Fibroblast of lung (primary cell): ENCODE measurements at regions not wholly inside any gene's neighbourhood (a gene's known extent, or its start where the extent isn't known, plus 50 kb on each side); places are given as distances from the start of the nearest gene placed in this dataset.

Experiments used
- DNase-seq, 2 donors: peaks; one replicate each; pipeline versions ENCODE4 v3.0.0 to v3.0.0-alpha.2; 2010; ENCODE audit warnings: low read depth in 2 of 2
- H2AFZ ChIP-seq: 2 replicates; pipeline ENCODE4 v1.5.1; 2012; ENCODE audit warnings: low read length, control low read depth, inconsistent platforms
- H3K27ac ChIP-seq: 2 replicates; pipeline ENCODE4 v1.5.1; 2011; ENCODE audit warnings: low read length, control low read depth; ENCODE audit not compliant: insufficient read depth
- H3K27me3 ChIP-seq: 2 replicates; pipeline ENCODE4 v1.5.1; 2011; ENCODE audit warnings: mild to moderate bottlenecking, low read length; ENCODE audit not compliant: control insufficient read depth, insufficient read depth
- H3K36me3 ChIP-seq: 2 replicates; pipeline ENCODE4 v1.5.1; 2011; ENCODE audit warnings: low read length; ENCODE audit not compliant: control insufficient read depth, insufficient read depth
- H3K4me1 ChIP-seq: 2 replicates; pipeline ENCODE4 v1.5.1; 2011; ENCODE audit warnings: low read length; ENCODE audit not compliant: control insufficient read depth, insufficient read depth; ENCODE audit errors: extremely low read depth
- H3K4me2 ChIP-seq: 2 replicates; pipeline ENCODE4 v1.5.1; 2011; ENCODE audit warnings: low read length, control low read depth; ENCODE audit not compliant: insufficient read depth; ENCODE audit errors: extremely low read depth
- H3K4me3 ChIP-seq, 4 experiments: fragments of 200-600 bp in 1 of 4; sonication (generic) in 1 of 4; replicated peaks in 1 of 4; 2 replicates each; pipeline ENCODE4 v1.5.1; 2011 to 2016; ENCODE audit warnings: low read length in 4 of 4, low read depth in 3 of 4, mild to moderate bottlenecking in 3 of 4, control low read depth in 2 of 4, inconsistent platforms in 1 of 4, mixed read lengths in 1 of 4; ENCODE audit not compliant: insufficient read depth in 1 of 4; ENCODE audit errors: control extremely low read depth in 1 of 4
- H3K79me2 ChIP-seq: 2 replicates; pipeline ENCODE4 v1.5.1; 2012; ENCODE audit warnings: mild to moderate bottlenecking, low read length, inconsistent platforms; ENCODE audit not compliant: control insufficient read depth, insufficient read depth
- H3K9ac ChIP-seq: 2 replicates; pipeline ENCODE4 v1.5.1; 2011; ENCODE audit warnings: mild to moderate bottlenecking, low read length, control low read depth; ENCODE audit not compliant: insufficient read depth
- H3K9me3 ChIP-seq: 2 replicates; pipeline ENCODE4 v1.5.1; 2012; ENCODE audit warnings: low read depth, low read length; ENCODE audit not compliant: control insufficient read depth, insufficient read depth
- H4K20me1 ChIP-seq: 2 replicates; pipeline ENCODE4 v1.5.1; 2011; ENCODE audit warnings: low read length; ENCODE audit not compliant: control insufficient read depth, insufficient read depth; ENCODE audit errors: extremely low read depth
- EZH2 ChIP-seq: IDR thresholded peaks from 2 replicates; pipeline ENCODE4 v1.5.1; 2012; ENCODE audit warnings: low read length, control low read depth, mild to moderate bottlenecking; ENCODE audit errors: missing control alignments
- TF ChIP-seq, protein P1 (sequence below), 2 donors: IDR thresholded peaks in 1 of 2; conservative IDR thresholded peaks in 1 of 2; 1 replicate in 1 of 2; 2 replicates in 1 of 2; pipeline ENCODE4 v1.5.1; 2011 to 2012; ENCODE audit warnings: low read length in 2 of 2, control low read depth in 1 of 2, inconsistent platforms in 1 of 2, low read depth in 1 of 2, mild to moderate bottlenecking in 1 of 2

DNA sequence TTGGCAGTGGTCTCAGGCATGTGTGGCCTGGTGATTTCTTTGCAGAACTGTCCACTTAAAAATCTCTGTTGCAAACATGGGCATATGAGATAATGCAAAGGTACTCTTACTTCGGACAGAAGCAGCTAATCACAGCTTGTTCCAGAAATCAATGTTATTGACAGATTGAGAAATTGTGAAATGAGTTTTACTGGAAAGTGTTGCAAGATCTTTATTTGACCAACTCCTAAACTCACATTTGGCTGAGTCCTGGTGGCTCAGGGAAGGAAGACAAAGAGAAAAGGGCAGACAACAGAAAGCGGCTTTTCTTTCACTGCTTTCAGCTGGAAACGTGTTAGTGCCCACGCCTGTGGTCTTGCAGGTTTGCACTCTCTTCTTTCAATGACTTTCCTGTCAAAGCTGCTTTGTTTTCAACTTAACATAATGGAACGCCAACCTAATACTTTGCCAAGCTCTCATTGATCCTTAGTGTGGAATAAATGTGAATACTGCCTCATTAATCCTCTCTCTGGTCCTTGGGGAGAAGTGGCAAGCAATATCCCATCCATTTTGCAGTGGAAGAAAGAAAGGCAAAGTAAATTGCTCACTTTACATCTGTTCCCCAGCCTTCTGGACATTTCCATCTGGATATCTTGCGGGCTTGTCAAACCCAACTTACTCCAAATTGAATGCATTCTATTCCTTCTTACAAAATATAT is 586.4 kb downstream of the LRRC70 start:
- no peak for DNase-seq
- H3K27me3 ChIP-seq: no peaks in the 10 kb centered on the region
- no peak for TF ChIP-seq EZH2
- TF ChIP-seq, protein P1, sequence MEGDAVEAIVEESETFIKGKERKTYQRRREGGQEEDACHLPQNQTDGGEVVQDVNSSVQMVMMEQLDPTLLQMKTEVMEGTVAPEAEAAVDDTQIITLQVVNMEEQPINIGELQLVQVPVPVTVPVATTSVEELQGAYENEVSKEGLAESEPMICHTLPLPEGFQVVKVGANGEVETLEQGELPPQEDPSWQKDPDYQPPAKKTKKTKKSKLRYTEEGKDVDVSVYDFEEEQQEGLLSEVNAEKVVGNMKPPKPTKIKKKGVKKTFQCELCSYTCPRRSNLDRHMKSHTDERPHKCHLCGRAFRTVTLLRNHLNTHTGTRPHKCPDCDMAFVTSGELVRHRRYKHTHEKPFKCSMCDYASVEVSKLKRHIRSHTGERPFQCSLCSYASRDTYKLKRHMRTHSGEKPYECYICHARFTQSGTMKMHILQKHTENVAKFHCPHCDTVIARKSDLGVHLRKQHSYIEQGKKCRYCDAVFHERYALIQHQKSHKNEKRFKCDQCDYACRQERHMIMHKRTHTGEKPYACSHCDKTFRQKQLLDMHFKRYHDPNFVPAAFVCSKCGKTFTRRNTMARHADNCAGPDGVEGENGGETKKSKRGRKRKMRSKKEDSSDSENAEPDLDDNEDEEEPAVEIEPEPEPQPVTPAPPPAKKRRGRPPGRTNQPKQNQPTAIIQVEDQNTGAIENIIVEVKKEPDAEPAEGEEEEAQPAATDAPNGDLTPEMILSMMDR (conservative IDR thresholded peaks at IDR 0.05 in 1 of 2, IDR thresholded peaks at IDR 0.05 in 1 of 2; ENCODE audit: low read depth in 1 of 2, low read length in 2 of 2): no peak
- no peaks in the 10 kb centered on the region for H3K36me3 ChIP-seq
- H3K9ac ChIP-seq: no peak overlapping the region
- H3K4me1 ChIP-seq: no peaks in the 10 kb centered on the region
- no peak overlapping the region for H3K27ac ChIP-seq
- H2AFZ ChIP-seq: no peak overlapping the region
- no peak overlapping the region for H3K4me3 ChIP-seq
- no peaks in the 10 kb centered on the region for H4K20me1 ChIP-seq
- no peak overlapping the region for H3K4me2 ChIP-seq
- H3K9me3 ChIP-seq: no peaks in the 10 kb centered on the region
- H3K79me2 ChIP-seq: no peaks in the 10 kb centered on the region

DNA sequence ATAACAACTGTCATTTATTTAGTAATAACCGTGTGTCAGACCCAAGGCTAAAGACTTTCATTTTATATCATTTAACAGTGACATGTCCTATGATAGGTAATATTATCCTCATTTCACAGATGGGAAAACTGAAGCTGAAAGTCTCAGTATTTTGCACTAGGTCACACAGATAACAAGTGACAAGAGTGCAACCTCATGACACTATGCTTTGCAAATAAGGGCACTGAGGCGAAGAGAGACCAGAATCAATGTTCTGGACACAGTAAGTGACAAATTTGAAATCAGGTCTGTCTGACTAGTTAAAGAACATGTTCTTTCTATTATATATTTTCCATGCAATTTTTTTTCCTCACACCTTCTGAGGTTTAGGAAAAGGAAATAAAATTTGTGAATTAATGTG is 585.7 kb downstream of the LRRC70 start:
- Histone ChIP-seq H3K4me3 (no peak overlapping the region), H3K27me3 (no peaks in the 10 kb centered on the region), H4K20me1 (no peaks in the 10 kb centered on the region), H3K4me1 (no peaks in the 10 kb centered on the region), H3K27ac (no peak overlapping the region), H3K79me2 (no peaks in the 10 kb centered on the region), H3K9ac (no peak overlapping the region), H2AFZ (no peak overlapping the region), H3K36me3 (no peaks in the 10 kb centered on the region), H3K4me2 (no peak overlapping the region), H3K9me3 (no peaks in the 10 kb centered on the region)
- TF ChIP-seq, protein P1 (conservative IDR thresholded peaks at IDR 0.05 in 1 of 2, IDR thresholded peaks at IDR 0.05 in 1 of 2; ENCODE audit: low read depth in 1 of 2, low read length in 2 of 2): no peak
- no peak for TF ChIP-seq EZH2
- DNase-seq: no peak

DNA sequence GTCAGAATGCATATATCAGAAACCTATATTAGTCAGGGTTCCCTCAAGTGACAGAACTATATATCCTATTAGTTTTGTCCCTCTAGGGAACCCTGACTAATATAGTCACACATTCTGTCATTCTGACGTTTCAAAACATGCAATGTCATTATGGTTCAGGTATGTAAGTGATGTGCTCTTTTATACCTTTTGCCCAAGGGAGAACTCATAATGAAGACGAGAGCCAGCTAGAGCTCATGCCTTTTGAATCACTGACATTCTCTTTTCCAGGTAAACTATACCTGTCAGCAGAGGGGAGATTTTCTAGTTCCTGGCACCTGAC is 576.7 kb downstream of the LRRC70 start:
- no peak overlapping the region for H3K27ac ChIP-seq
- no peak overlapping the region for H3K4me3 ChIP-seq
- no peaks in the 10 kb centered on the region for H3K27me3 ChIP-seq
- no peak overlapping the region for H2AFZ ChIP-seq
- no peaks in the 10 kb centered on the region for H3K36me3 ChIP-seq
- H3K4me1 ChIP-seq: no peaks in the 10 kb centered on the region
- H4K20me1 ChIP-seq: no peaks in the 10 kb centered on the region
- DNase-seq: no peak
- no peak overlapping the region for H3K4me2 ChIP-seq
- no peaks in the 10 kb centered on the region for H3K9me3 ChIP-seq
- no peak overlapping the region for H3K9ac ChIP-seq
- no peak for TF ChIP-seq EZH2
- TF ChIP-seq, protein P1 (conservative IDR thresholded peaks at IDR 0.05 in 1 of 2, IDR thresholded peaks at IDR 0.05 in 1 of 2; ENCODE audit: low read depth in 1 of 2, low read length in 2 of 2): no peak
- H3K79me2 ChIP-seq: no peaks in the 10 kb centered on the region
